Gastroesophageal sphincter (tissue), 3 donors: ENCODE measurements at regions not wholly inside any gene's neighbourhood (a gene's known extent, or its start where the extent isn't known, plus 50 kb on each side); places are given as distances from the start of the nearest gene placed in this dataset.

Experiments used
- CTCF ChIP-seq, 4 experiments: fragments of 200-600 bp in 2 of 4; fragments of 450-650 bp in 2 of 4; sonication (generic) in 1 of 4; IDR thresholded peaks; one replicate each; pipeline ENCODE4 v1.5.1; 2017 to 2019; ENCODE audit warnings: antibody characterized with exemption in 4 of 4, mild to moderate bottlenecking in 2 of 4, moderate library complexity in 2 of 4
- EP300 ChIP-seq: sonication (generic); formaldehyde crosslinking; IDR thresholded peaks from one replicate; pipeline ENCODE4 v1.6.1; 2017; ENCODE audit warnings: antibody characterized with exemption, mild to moderate bottlenecking
- POLR2A ChIP-seq, 2 donors: fragments of 450-650 bp; IDR thresholded peaks; one replicate each; pipeline ENCODE4 v1.6.1; 2017; ENCODE audit warnings: antibody characterized with exemption in 2 of 2, mild to moderate bottlenecking in 2 of 2, moderate library complexity in 1 of 2
- POLR2AphosphoS5 ChIP-seq: sonication (generic); formaldehyde crosslinking; IDR thresholded peaks from one replicate; pipeline ENCODE4 v1.6.1; 2017; ENCODE audit warnings: antibody characterized with exemption

- no peak for TF ChIP-seq CTCF (IDR thresholded peaks at IDR 0.05)
- TF ChIP-seq EP300: no peak
- TF ChIP-seq POLR2AphosphoS5: no peak
- TF ChIP-seq POLR2A (IDR thresholded peaks at IDR 0.05): no peak
These were observed 50.3 kb upstream of the SORBS2 start for GRCh38 chr4:185862340-185862739.
